Mesothelial cell of epicardium (in vitro differentiated cells): ENCODE measurements at regions not wholly inside any gene's neighbourhood (a gene's known extent, or its start where the extent isn't known, plus 50 kb on each side); places are given as distances from the start of the nearest gene placed in this dataset.

Source experiments
- DNase-seq, 2 experiments: peaks; one replicate each; pipeline ENCODE4 v3.0.0; 2021; ENCODE audit warnings: low spot score in 2 of 2; ENCODE audit not compliant: unreplicated experiment in 2 of 2
- H3K27ac Mint-ChIP-seq: 2 replicates; pipeline ENCODE4 v1.8.0; 2021; ENCODE audit warnings: mixed read lengths
- H3K27me3 Mint-ChIP-seq: 2 replicates; pipeline ENCODE4 v1.8.0; 2021; ENCODE audit warnings: low read depth, mixed read lengths
- H3K36me3 Mint-ChIP-seq: 2 replicates; pipeline ENCODE4 v1.8.0; 2021; ENCODE audit warnings: mixed read lengths
- H3K4me1 Mint-ChIP-seq: 2 replicates; pipeline ENCODE4 v1.8.0; 2021; ENCODE audit warnings: mixed read lengths
- H3K4me3 Mint-ChIP-seq: 2 replicates; pipeline ENCODE4 v1.8.0; 2021; ENCODE audit warnings: mild to moderate bottlenecking, moderate library complexity, mixed read lengths
- H3K9me3 Mint-ChIP-seq: 2 replicates; pipeline ENCODE4 v1.8.0; 2021; ENCODE audit warnings: mixed read lengths
- CTCF ChIP-seq: fragments of 200-600 bp; sonication (generic); IDR thresholded peaks from one replicate; pipeline ENCODE4 v1.5.0; 2021; ENCODE audit warnings: antibody characterized with exemption; ENCODE audit not compliant: unreplicated experiment

GRCh38 chr6:10203651-10204050 lies 211.2 kb downstream of the TFAP2A start:
- H3K36me3 Mint-ChIP-seq = no peaks in the 10 kb centered on the region
- no peak overlapping the region for H3K27ac Mint-ChIP-seq
- no peak overlapping the region for H3K4me3 Mint-ChIP-seq
- H3K4me1 Mint-ChIP-seq = no peaks in the 10 kb centered on the region
- DNase-seq = no peak
- TF ChIP-seq CTCF = no peak
- H3K27me3 Mint-ChIP-seq = no peaks in the 10 kb centered on the region
- peaks cover 6% of the 10 kb centered on the region for H3K9me3 Mint-ChIP-seq

DNA sequence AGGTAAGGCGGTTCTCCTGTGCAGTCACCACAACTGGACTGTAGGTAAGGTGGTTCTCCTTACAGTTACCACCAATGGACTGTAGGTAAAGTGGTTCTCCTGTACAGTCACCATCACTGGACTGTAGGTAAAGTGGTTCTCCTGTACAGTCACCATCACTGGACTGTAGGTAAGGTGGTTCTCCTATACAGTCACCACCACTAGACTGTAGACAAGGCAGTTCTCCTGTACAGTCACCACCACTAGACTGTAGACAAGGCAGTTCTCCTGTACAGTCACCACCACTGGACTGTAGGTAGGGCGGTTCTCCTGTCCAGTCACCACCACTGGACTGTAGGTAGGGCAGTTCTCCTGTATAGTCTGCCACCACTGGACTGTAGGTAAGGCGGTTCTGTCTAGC lies 212.3 kb downstream of the TFAP2A start:
- Mint-ChIP-seq H3K36me3 (no peaks in the 10 kb centered on the region), H3K4me1 (no peaks in the 10 kb centered on the region), H3K27ac (no peak overlapping the region), H3K4me3 (no peak overlapping the region), H3K9me3 (peaks cover 6% of the 10 kb centered on the region), H3K27me3 (no peaks in the 10 kb centered on the region)
- DNase-seq = no peak
- TF ChIP-seq CTCF = no peak

DNA sequence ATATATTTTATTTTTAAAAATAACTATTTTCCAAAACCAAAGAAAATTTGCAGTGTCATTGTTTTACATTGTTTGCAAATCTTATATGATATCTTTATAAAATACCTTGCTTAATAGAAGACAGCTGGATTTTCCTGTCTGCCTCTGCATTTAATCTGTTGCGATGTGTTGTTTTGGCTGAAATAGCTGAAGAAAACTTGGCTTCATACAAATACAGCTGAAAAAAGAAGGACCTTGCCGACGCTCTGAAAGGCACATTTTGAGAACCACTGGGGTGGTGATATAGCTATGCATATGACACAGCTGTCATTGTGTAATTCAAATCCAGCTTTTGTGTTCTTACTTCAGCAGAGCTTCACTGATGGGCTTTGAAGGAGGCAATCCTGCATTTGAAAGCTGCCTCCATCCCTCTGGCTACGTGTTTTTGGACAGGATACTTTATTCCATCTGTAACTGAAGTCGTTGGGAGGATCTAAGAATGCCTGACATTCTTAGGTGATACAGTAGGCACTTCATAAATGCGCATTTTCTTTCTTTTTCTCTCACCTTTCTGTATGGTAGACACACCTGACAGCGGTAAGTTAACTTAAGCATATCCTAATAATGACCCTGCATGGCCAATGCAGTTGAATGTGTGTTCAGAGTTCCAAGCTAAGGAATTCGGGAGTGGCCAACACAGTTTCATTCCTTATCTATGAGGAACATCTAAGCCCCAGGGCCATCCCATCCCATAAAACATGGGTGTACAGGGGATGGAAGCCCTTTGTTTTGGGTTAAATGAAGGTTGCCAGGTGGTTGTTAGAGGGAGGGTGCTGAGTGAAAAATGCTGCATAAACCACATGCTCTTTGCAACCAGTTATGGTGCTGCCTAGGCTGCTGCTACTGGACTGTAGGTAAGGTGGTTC lies 213.0 kb downstream of the TFAP2A start:
- peaks cover 6% of the 10 kb centered on the region for H3K9me3 Mint-ChIP-seq
- no peak for TF ChIP-seq CTCF

DNA sequence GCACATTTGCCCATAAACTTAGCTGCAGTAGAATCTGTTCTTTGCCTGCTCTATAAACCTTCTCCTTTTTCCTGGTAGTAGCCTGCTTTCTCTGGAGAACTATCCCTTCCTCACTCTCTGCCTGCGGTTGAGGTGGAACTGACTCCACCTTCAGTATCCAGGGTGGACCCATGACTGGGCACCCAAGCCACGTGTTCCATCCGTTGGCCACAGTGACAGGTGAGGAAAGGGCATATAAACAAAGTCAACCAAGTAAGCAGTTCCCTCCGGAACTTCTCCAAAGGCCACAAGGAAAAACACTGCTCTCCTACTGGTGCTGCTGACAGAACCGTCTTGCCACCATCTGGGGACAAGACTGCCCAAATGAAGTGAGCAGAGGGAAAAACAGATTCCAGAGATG lies 218.8 kb downstream of the TFAP2A start:
- Mint-ChIP-seq H3K27me3 (no peaks in the 10 kb centered on the region), H3K27ac (no peak overlapping the region), H3K4me1 (peaks cover 8% of the 10 kb centered on the region), H3K9me3 (peaks cover 6% of the 10 kb centered on the region), H3K36me3 (no peaks in the 10 kb centered on the region), H3K4me3 (no peak overlapping the region)
- TF ChIP-seq CTCF = no peak
- DNase-seq = no peak

More for the DNA sequence above, 213.0 kb downstream of the TFAP2A start:
- Mint-ChIP-seq H3K4me1 (no peaks in the 10 kb centered on the region), H3K36me3 (no peaks in the 10 kb centered on the region), H3K4me3 (no peak overlapping the region), H3K27me3 (no peaks in the 10 kb centered on the region), H3K27ac (no peak overlapping the region)
- DNase-seq = no peak

DNA sequence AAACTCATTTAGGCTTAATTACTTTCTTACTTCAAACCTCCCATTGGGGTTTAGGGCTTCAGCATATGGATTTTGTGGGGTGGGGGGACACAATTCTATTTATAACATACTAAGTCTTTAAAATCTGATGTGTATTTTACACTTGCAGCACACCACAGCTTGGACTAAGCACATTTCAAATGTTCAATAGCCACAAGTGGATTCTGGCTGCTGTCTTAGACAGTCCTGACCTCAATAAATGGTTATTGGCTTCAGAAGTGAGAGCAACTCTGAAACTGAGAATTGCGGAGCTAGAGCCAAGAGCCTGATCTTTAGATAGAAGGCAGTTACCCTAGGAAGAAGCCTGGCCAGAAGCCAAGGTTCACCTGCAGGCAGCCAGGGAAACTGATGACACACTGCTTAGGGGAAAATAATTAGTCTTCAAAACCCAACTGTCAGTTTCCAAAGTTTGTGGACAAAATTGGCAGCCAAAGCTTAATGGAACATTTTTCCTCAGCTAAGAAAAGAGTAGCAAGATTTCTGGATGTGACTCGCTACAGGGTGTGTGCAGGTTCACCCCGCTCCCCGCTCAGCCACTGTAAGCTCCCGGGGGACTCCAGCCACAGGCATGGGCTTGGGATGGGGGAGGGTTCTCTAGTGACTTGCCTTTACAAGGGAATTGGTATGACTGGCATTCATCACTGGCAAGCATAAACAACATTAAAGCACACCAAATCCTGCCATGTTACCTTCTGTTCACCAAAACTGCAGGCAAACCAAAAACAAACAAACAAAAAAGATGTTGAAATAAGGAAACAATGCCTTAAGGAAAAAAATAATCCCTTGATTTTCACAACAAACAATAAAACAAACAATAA lies 219.8 kb downstream of the TFAP2A start:
- H3K9me3 Mint-ChIP-seq = peaks cover under 1% of the 10 kb centered on the region
- H3K27ac Mint-ChIP-seq = no peak overlapping the region
- TF ChIP-seq CTCF = no peak
- peaks cover 8% of the 10 kb centered on the region for H3K4me1 Mint-ChIP-seq
- H3K4me3 Mint-ChIP-seq = no peak overlapping the region
- no peaks in the 10 kb centered on the region for H3K36me3 Mint-ChIP-seq
- H3K27me3 Mint-ChIP-seq = no peaks in the 10 kb centered on the region
- no peak for DNase-seq
